HepG2 (cell line): ENCODE measurements at regions not wholly inside any gene's neighbourhood (a gene's known extent, or its start where the extent isn't known, plus 50 kb on each side); places are given as distances from the start of the nearest gene placed in this dataset.

Source experiments
- FOXP1 ChIP-seq, 2 experiments: fragments of 450-650 bp in 1 of 2; IDR thresholded peaks; 2 replicates each; pipeline ENCODE4 v1.6.1; 2017 to 2018; ENCODE audit warnings: antibody characterized with exemption in 1 of 2
- HDAC1 ChIP-seq: sonication (generic); formaldehyde crosslinking; IDR thresholded peaks from 2 replicates; pipeline ENCODE4 v1.5.1; 2020; ENCODE audit warnings: mild to moderate bottlenecking, missing genetic modification reagents
- HNRNPL ChIP-seq: fragments of 200-400 bp; formaldehyde crosslinking; IDR thresholded peaks from 2 replicates; pipeline ENCODE4 v1.6.1; 2017; ENCODE audit warnings: mild to moderate bottlenecking, low read depth, low read length
- MIXL1 ChIP-seq: IDR thresholded peaks from 2 replicates; pipeline ENCODE4 v1.6.1; 2016
- MTA3 ChIP-seq: sonication (generic); formaldehyde crosslinking; IDR thresholded peaks from 2 replicates; pipeline ENCODE4 v1.4.0; 2020; ENCODE audit warnings: missing genetic modification reagents
- PAWR ChIP-seq: sonication (generic); formaldehyde crosslinking; IDR thresholded peaks from 2 replicates; pipeline ENCODE4 v1.4.0; 2020; ENCODE audit warnings: missing genetic modification reagents, mild to moderate bottlenecking, borderline replicate concordance
- RFXANK ChIP-seq: IDR thresholded peaks from 2 replicates; pipeline ENCODE4 v1.6.1; 2016
- RNF219 ChIP-seq: sonication (generic); formaldehyde crosslinking; IDR thresholded peaks from 2 replicates; pipeline ENCODE4 v1.5.0; 2020; ENCODE audit warnings: mild to moderate bottlenecking, missing genetic modification reagents
- RXRA ChIP-seq: sonication (generic); formaldehyde crosslinking; IDR thresholded peaks from 2 replicates; pipeline ENCODE4 v1.5.1; 2020; ENCODE audit warnings: missing genetic modification reagents
- TFDP2 ChIP-seq: sonication (generic); formaldehyde crosslinking; IDR thresholded peaks from 2 replicates; pipeline ENCODE4 v1.4.0; 2020; ENCODE audit warnings: missing genetic modification reagents
- TFE3 ChIP-seq: IDR thresholded peaks from 2 replicates; pipeline ENCODE4 v1.6.1; 2016
- TGIF2 ChIP-seq: IDR thresholded peaks from 2 replicates; pipeline ENCODE4 v1.6.1; 2016; ENCODE audit warnings: control low read depth, missing compliant biosample characterization
- TP53 ChIP-seq: sonication (generic); formaldehyde crosslinking; conservative IDR thresholded peaks from 2 replicates; pipeline ENCODE4 v1.4.0; 2020; ENCODE audit warnings: missing genetic modification reagents
- ZBTB37 ChIP-seq: sonication (generic); formaldehyde crosslinking; IDR thresholded peaks from 2 replicates; pipeline ENCODE4 v1.4.0; 2020; ENCODE audit warnings: mild to moderate bottlenecking, missing genetic modification reagents
- ZBTB43 ChIP-seq: sonication (generic); formaldehyde crosslinking; conservative IDR thresholded peaks from 2 replicates; pipeline ENCODE4 v1.4.0; 2020; ENCODE audit warnings: missing genetic modification reagents
- ZBTB7A ChIP-seq: sonication (generic); formaldehyde crosslinking; IDR thresholded peaks from 2 replicates; pipeline ENCODE4 v1.8.0; 2022; ENCODE audit warnings: mild to moderate bottlenecking, missing genetic modification reagents
- ZFP37 ChIP-seq: sonication (generic); formaldehyde crosslinking; IDR thresholded peaks from 2 replicates; pipeline ENCODE4 v1.4.0; 2020; ENCODE audit warnings: missing genetic modification reagents, borderline replicate concordance
- ZMYM4 ChIP-seq: sonication (generic); formaldehyde crosslinking; IDR thresholded peaks from 2 replicates; pipeline ENCODE4 v1.8.1; 2023; ENCODE audit warnings: mild to moderate bottlenecking, missing genetic modification reagents
- ZNF333 ChIP-seq: sonication (generic); formaldehyde crosslinking; IDR thresholded peaks from 2 replicates; pipeline ENCODE4 v1.4.0; 2020; ENCODE audit warnings: mild to moderate bottlenecking, missing genetic modification reagents, borderline replicate concordance
- ZNF510 ChIP-seq: sonication (generic); formaldehyde crosslinking; IDR thresholded peaks from 2 replicates; pipeline ENCODE4 v1.4.0; 2020; ENCODE audit warnings: low read depth, mild to moderate bottlenecking, missing genetic modification reagents
- ZNF570 ChIP-seq: sonication (generic); formaldehyde crosslinking; IDR thresholded peaks from 2 replicates; pipeline ENCODE4 v1.4.0; 2020; ENCODE audit warnings: mild to moderate bottlenecking, missing genetic modification reagents, borderline replicate concordance
- ZNF747 ChIP-seq: sonication (generic); formaldehyde crosslinking; IDR thresholded peaks from 2 replicates; pipeline ENCODE4 v1.8.1; 2023; ENCODE audit warnings: missing genetic modification reagents, mild to moderate bottlenecking, borderline replicate concordance
- ZNF784 ChIP-seq: sonication (generic); formaldehyde crosslinking; IDR thresholded peaks from 2 replicates; pipeline ENCODE4 v1.5.1; 2020; ENCODE audit warnings: missing genetic modification reagents, mild to moderate bottlenecking, borderline replicate concordance
- ZSCAN12 ChIP-seq: sonication (generic); formaldehyde crosslinking; IDR thresholded peaks from 2 replicates; pipeline ENCODE4 v1.9.0; 2021; ENCODE audit warnings: mild to moderate bottlenecking, missing genetic modification reagents
- ZSCAN29 ChIP-seq: sonication (generic); formaldehyde crosslinking; conservative IDR thresholded peaks from 2 replicates; pipeline ENCODE4 v1.4.0; 2020; ENCODE audit warnings: mild to moderate bottlenecking, missing genetic modification reagents

- TF ChIP-seq ZBTB37 (no peak), RXRA (no peak), RNF219 (CRISPR knock-in tag) (no peak), MTA3 (CRISPR knock-in tag) (no peak), ZNF510 (CRISPR knock-in tag) (no peak), HNRNPL (no peak), ZBTB7A (no peak), ZMYM4 (peak; percentile 74), ZNF747 (CRISPR knock-in tag) (no peak), PAWR (no peak), TP53 (CRISPR knock-in tag) (no peak), ZNF784 (no peak), ZFP37 (CRISPR knock-in tag) (no peak), TGIF2 (CRISPR knock-in tag) (no peak), TFDP2 (CRISPR knock-in tag) (no peak), TFE3 (CRISPR knock-in tag) (peak; percentile 57; the same call in 1 of the 2 replicates), ZSCAN29 (CRISPR knock-in tag) (no peak), ZBTB43 (CRISPR knock-in tag) (no peak), ZNF570 (CRISPR knock-in tag) (no peak), HDAC1 (CRISPR knock-in tag) (no peak), FOXP1 (IDR thresholded peaks at IDR 0.05) (no peak), FOXP1 (CRISPR knock-in tag; IDR thresholded peaks at IDR 0.05) (peak; percentile 38; the same call in 1 of the 2 replicates), RFXANK (CRISPR knock-in tag) (no peak), ZSCAN12 (CRISPR knock-in tag) (no peak), ZNF333 (CRISPR knock-in tag) (no peak), MIXL1 (CRISPR knock-in tag) (peak; percentile 56)
Measured at GRCh38 chr18:39701839-39702238, 2136.2 kb upstream of the CELF4 start (continued).
